GM18505 (cell line): ENCODE measurements at regions not wholly inside any gene's neighbourhood (a gene's known extent, or its start where the extent isn't known, plus 50 kb on each side); places are given as distances from the start of the nearest gene placed in this dataset.
"Not testable (repeated sequence)": the region's sequence is repeated elsewhere in the genome, so short reads cannot be mapped to it uniquely, and the experiment has no call there.

ENCODE experiments used
- ATAC-seq: cut with Tn5 transposase; IDR thresholded peaks from one replicate; pipeline ENCODE4 v1.9.1; 2021; ENCODE audit not compliant: unreplicated experiment
- POLR2A ChIP-seq: IDR thresholded peaks from 4 replicates; pipeline ENCODE4 v1.6.1; 2011; ENCODE audit warnings: borderline replicate concordance; ENCODE audit not compliant: insufficient read depth, insufficient read length; ENCODE audit errors: extremely low read depth

DNA sequence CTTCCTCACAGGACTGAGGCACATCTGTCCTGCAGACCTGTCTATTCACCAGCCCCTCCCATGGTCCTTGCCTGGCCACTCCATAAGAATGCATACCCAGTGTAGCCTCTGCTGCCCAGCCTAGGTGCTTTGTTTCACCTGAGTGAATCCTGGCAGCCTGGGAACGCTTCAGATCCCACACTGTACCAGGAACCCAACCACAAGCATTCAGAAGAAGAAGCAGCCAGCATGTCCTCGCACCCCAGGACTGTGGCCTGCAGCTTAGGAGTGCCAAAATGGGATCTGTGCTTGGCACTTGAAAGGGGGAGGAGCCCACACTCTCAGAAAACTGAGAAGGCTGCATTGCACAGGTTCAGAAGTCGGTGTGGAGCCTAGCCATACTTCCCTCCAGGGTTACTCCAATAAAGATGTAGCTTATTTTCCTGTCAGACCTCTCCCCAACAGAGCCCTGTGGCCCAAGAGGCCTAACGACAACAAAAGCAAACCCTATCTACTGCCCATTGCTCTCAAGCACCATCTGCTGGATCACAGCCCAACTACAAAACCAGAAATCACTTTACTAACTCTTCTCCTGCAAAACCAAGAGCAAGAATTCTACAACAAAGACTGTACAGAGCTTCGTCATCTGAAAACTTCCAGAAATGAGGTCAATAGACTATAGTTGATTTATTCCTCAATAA, 923.1 kb upstream of the NEGR1 start:
- TF ChIP-seq POLR2A, result no peak
- no peak for ATAC-seq

DNA sequence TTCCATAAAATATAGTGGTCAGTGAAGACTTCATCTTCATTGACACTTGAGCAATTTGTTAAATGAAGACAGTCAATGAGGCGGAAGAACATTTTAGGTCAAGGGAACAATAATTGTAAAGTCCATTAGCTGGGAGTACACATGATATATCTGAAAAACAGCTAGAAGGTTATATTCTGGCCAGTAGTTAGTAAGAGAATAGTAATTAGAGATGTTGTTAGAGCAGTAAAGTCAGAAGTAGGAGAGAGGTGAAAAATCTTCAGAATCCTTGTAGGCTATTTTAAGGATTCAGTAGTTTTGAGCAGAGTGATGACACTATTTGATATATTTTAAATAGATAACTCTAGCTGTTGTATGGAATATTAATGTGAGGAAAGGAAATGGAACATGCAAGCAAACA, 915.6 kb upstream of the NEGR1 start:
- no peak for TF ChIP-seq POLR2A
- no peak for ATAC-seq

DNA sequence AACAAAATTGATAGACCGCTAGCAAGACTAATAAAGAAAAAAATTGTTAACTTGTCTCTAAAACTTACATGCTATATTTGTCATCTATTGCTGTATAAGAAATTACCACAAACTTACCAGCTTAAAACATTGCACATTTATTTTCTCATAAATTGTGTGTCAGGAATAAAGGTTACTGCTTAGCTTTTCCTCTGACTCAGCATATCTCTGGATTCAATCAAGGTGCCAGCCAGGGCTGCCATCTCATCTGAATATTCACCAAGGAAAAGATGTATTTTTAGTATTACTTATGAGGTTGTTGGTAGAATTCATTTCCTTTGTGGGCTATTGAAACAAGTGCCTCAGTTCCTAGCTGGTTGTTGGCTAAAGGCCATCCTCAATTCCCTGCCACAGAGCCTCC, 912.6 kb upstream of the NEGR1 start:
- ATAC-seq, result no peak
- no peak for TF ChIP-seq POLR2A

DNA sequence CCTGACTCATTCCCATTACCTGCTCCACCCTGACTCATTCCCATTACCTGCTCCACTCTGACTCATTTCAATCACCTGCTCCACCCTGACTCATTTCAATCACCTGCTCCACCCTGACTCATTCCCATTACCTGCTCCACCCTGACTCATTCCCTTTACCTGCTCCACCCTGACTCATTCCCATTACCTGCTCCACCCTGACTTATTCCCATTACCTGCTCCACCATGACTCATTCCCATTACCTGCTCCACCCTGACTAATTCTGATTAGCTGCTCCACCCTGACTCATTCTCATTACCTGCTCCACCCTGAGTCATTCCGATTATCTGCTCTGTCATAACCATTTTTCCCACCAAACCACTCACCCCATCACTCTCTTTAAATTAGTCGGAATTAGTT, 901.2 kb upstream of the NEGR1 start:
- not testable (repeated sequence) for ATAC-seq

DNA sequence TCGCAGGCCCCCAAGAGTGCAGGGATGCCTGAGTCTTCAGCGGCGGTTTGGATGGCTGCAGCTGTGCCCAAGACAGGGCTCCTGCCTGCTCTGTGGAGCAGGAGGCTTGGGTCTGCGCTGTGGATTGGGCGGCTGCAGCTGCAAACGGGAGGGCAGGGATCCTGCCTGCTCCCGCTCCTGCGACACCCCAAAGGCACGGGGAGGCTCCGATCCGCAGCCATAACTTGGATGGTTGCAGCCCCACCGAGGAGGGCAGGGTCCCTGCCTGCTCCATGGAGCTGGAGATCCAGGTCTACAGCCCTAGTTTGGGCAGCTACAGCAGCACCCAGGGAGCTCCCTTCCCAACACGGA, 898.8 kb upstream of the NEGR1 start:
- TF ChIP-seq POLR2A, result no peak
- ATAC-seq, result no peak

DNA sequence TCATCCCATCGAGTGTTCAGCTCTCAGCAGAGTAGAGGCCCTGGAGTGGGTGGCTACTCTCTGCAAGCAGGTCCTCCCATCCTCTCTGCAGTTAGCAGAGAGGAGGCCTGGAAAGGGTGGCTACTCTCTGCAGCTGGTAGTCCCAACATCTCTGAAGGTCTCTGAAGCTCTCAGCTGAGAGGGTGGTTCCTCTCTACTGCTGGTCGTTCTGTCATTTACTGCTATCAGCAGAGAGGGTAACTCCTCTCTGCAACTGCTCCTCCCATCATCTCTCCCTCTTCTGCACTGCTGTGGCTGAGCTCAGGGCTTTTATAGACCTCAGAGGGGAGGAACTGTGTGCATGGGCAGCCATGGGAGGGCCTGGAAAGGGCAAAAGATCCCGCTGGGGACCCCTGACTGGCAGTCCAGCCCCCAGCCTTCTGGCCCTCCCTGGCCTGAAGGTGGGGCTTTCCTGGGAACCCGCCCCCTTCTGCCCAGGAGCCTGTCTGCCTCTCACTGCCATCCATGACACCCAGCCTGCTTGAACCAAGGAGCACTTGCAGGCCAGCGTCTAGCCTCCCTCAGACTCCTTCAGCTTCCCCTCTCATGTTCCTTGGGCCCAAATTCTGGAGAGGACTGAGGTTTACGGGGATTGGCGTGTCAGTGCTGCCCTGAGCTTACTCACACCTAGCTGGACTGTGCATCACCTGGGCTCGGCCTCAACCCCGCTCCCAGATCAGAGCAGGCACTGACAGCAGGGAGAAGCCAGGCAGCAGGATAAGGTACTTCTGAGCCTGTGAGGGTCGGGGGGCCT, 898.3 kb upstream of the NEGR1 start:
- no peak for TF ChIP-seq POLR2A
- no peak for ATAC-seq

DNA sequence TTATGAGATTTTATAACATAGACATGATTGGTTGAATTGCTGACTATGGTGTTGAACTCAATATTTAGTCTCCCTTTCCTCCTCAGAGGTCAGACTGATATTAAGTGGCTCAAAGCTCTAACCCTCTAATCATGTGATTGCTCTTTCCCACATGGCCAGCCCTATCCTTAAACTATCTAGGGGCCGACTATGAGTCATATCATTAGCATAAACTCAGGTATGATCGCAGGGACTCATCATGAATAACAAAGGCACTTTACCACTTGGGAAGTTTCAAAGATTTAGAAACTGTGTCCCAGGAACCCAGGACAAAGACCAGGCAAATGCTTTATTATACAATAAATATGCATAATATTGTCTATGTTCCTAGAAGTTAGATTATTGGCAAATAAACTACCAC, 894.6 kb upstream of the NEGR1 start:
- ATAC-seq, result no peak

DNA sequence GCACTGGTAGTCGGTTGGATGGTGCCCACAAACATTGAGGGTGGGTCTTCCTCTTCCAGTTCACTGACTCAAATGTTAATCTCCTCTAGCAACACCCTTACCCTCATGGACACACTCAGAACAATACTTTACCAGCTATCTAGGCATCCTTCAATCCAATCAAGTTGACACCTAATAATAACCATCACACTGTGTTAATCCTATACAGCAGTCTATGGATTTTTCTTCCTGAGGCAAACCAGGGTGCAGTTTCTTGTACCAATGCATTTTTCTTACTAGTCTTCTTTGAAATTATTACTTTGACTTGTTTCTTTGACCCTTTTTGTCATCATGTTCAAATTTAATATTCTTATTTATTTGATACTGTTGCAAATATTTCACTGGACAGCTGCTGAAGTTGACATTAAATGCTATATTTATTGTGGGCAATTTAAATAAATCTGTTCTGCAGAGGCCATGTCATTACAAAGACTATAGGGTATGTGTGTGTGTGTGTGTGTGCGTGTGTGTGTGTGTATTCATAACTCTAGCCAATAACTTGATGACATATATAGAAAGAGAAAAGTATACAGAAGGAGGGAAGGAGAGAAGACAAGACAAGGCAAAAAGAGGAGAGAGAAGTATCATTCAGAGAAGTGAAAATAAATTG, 884.8 kb upstream of the NEGR1 start:
- no peak for ATAC-seq
- no peak for TF ChIP-seq POLR2A

More for the DNA sequence above, 894.6 kb upstream of the NEGR1 start:
- TF ChIP-seq POLR2A, result no peak

DNA sequence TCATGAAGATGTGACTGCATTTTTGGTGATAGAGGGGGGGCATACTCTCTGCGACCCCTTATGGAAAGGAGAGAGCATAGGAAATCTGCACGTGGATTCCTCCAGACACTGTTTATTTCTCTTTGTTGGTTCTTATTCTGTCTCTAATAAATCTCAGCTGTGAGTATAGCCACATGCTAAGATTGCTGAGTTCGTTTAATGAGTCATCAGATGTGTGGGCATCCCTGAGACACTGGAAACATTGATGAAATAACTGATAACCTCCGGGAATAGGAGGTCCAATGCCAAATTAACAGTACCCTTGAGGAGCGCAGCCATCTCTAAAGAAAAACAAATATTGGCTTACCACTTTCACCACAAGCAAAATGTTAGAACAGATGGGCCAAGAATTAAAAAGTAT, 880.2 kb upstream of the NEGR1 start:
- TF ChIP-seq POLR2A, result no peak
- ATAC-seq, result no peak

DNA sequence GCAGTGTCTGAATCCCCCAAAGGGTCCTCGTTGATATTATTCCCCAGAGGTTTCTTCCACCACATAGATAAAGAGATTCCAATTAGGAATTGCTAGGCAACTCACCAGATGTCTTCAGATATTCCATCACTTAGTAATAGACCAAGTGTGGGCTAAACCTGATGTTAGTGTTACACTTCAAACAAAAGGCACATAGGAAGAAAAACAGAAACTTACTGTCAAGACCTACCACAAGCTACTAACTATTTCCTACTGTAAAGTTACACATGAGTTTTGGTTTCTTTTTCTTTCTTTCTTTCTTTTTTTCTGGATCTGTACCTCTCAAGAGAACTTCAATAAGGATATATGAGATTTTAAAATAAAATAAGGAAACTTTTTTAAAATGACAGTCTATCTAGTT, 879.1 kb upstream of the NEGR1 start:
- no peak for ATAC-seq
- TF ChIP-seq POLR2A, result no peak

DNA sequence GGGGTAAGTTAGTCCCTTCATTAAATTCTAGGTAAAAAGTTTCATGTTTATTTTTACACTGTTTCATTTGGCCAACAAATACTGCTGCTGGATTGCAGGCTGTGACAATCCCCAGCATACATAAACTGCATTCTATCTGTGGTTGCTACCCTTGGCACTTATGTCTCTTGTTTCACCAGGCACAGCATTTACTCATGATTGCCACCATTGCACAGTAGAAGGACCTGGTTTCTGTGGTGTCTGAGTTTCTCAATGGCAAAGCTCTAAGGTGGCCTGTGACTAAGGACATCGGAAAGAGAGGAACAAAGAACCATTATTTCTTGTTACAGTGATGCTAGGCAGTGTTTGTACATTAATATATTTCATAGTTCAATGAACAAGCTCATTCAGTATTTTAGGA, 878.4 kb upstream of the NEGR1 start:
- no peak for TF ChIP-seq POLR2A
- no peak for ATAC-seq

DNA sequence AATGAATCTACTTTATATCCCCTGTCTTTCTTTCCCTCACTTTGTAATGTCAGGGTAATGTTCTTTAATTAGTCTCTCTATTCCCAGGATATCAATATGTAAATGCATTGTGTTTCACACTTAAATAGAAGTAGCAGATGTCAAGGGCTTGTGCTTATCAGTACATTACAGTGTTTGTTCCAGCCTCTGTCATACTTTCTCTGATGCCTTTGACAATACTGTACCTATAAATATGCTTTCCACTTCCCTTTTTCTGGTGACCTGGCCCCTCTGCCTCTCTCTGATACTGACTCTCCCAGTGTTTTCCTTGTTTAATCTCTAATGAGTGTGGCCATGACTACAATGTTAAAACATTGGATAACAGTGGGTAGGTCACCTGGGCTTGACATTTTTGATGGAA, 862.0 kb upstream of the NEGR1 start:
- no peak for ATAC-seq
- no peak for TF ChIP-seq POLR2A

DNA sequence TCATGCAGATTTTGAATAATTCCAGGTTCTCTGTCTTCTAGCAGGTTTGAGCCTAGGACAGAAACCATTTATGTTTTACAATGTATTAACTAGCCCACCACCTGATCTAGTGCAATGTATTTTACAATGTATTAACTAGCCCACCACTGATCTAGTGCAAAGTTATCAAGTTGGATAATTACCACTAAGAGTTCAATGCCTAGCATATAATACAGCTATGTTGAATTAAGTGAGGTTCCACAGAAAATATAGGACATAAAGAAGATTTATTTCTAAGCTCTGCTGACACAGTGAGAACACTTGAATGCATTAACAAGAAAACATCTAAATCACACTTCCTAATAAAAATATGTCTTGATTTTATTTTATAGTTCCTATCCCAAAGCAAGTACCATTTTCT, 854.6 kb upstream of the NEGR1 start:
- no peak for TF ChIP-seq POLR2A
- ATAC-seq, result no peak

DNA sequence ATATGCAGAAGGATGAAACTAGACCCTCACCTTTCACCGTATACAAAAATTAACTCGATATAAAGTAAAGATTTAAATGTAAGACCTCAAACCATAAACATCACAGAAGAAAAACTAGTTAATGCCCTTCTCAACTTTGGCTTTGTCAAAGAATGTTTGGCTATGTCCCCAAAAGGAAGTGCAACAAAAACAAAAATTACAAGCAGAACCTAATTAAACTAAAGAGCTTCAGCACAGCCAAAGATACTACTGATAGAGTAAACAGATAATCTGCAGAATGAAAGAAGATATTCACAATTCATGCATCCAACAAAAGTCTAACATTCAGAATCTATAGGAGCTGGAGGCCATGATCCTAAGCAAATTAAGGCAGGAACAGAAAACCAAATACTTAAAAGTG, 824.6 kb upstream of the NEGR1 start:
- TF ChIP-seq POLR2A, result no peak
- no peak for ATAC-seq
